ENCODE measurements at regions not wholly inside any gene's neighbourhood (a gene's known extent, or its start where the extent isn't known, plus 50 kb on each side); places are given as distances from the start of the nearest gene placed in this dataset.

GRCh38 chr12:5222729-5223128 is 179.1 kb downstream of the KCNA5 start:
- Histone ChIP-seq H3K9ac (no peak overlapping the region), H3K79me2 (ENCODE audit: insufficient read depth) (no peaks in the 10 kb centered on the region), H3F3A (replicated peaks; ENCODE audit: insufficient read depth) (no peaks in the 10 kb centered on the region), H3K9me3 (no peaks in the 10 kb centered on the region), H3K4me2 (no peak overlapping the region), H4K20me1 (ENCODE audit: insufficient read depth) (no peaks in the 10 kb centered on the region), H3K36me3 (replicated peaks in 1 of 2; ENCODE audit: control insufficient read depth in 1 of 2, insufficient read depth in 2 of 2, low read length in 1 of 2) (no peaks in the 10 kb centered on the region), H2AFZ (ENCODE audit: low read depth) (no peak overlapping the region), H3K27ac (ENCODE audit: low read depth in 2 of 2, low read length in 1 of 2) (no peak overlapping the region), H3K4me1 (ENCODE audit: control insufficient read depth in 1 of 2, insufficient read depth in 2 of 2, low read depth in 1 of 2, low read length in 1 of 2) (no peaks in the 10 kb centered on the region; a peak in 2 of 4 replicates), H3K4me3 (ENCODE audit: low read depth in 2 of 2, low read length in 1 of 2) (no peak overlapping the region), H3K27me3 (ENCODE audit: insufficient read depth) (no peaks in the 10 kb centered on the region), H3K9me2 (no peaks in the 10 kb centered on the region)
- no peak for TF ChIP-seq GABPA (IDR thresholded peaks at IDR 0.05; ENCODE audit: low read depth)
- no peak for TF ChIP-seq GATA2 (CRISPR knock-in tag; IDR thresholded peaks at IDR 0.05)
- TF ChIP-seq RFX5 (IDR thresholded peaks at IDR 0.05; ENCODE audit: low read length): no peak
- TF ChIP-seq USF1 (IDR thresholded peaks at IDR 0.05; ENCODE audit: borderline replicate concordance, low read depth): no peak
- CTCF ChIA-PET: no interaction called here
- POLR2A ChIA-PET: no interaction called here
- no peak for DNase-seq
- WGBS (ENCODE audit: low lambda C conversion rate): 63% methylated on average over 5 of the region's 5 CpGs

GRCh38 chr12:5223881-5224280 is 180.2 kb downstream of the KCNA5 start:
- Histone ChIP-seq H2AFZ (ENCODE audit: low read depth) (no peak overlapping the region), H3F3A (replicated peaks; ENCODE audit: insufficient read depth) (no peaks in the 10 kb centered on the region), H3K4me3 (ENCODE audit: low read depth in 2 of 2, low read length in 1 of 2) (no peak overlapping the region), H3K9ac (no peak overlapping the region), H3K4me2 (no peak overlapping the region), H3K36me3 (replicated peaks in 1 of 2; ENCODE audit: control insufficient read depth in 1 of 2, insufficient read depth in 2 of 2, low read length in 1 of 2) (no peaks in the 10 kb centered on the region), H3K27me3 (ENCODE audit: insufficient read depth) (no peaks in the 10 kb centered on the region), H3K27ac (ENCODE audit: low read depth in 2 of 2, low read length in 1 of 2) (no peak overlapping the region), H3K9me3 (no peaks in the 10 kb centered on the region), H4K20me1 (ENCODE audit: insufficient read depth) (no peaks in the 10 kb centered on the region), H3K4me1 (ENCODE audit: control insufficient read depth in 1 of 2, insufficient read depth in 2 of 2, low read depth in 1 of 2, low read length in 1 of 2) (no peaks in the 10 kb centered on the region; a peak in 2 of 4 replicates), H3K9me2 (no peaks in the 10 kb centered on the region), H3K79me2 (ENCODE audit: insufficient read depth) (no peaks in the 10 kb centered on the region)
- DNase-seq: no peak
- ChIA-PET POLR2A (no interaction called here), CTCF (no interaction called here)
- TF ChIP-seq NRF1 (IDR thresholded peaks at IDR 0.05; ENCODE audit: low read depth, low read length) (no peak), ELF1 (IDR thresholded peaks at IDR 0.05) (no peak), IRF3 (IDR thresholded peaks at IDR 0.05; ENCODE audit: low read depth, low read length) (no peak), GABPA (IDR thresholded peaks at IDR 0.05; ENCODE audit: low read depth) (no peak), TCF12 (IDR thresholded peaks at IDR 0.05) (no peak), CTCF (IDR thresholded peaks at IDR 0.05) (no peak), RXRA (IDR thresholded peaks at IDR 0.05; ENCODE audit: borderline replicate concordance, low read depth) (no peak), REST (IDR thresholded peaks at IDR 0.05; ENCODE audit: low read depth, low read length) (no peak), FOXM1 (IDR thresholded peaks at IDR 0.05; ENCODE audit: low read depth) (no peak)
- 74% methylated on average over 3 of the region's 3 CpGs for WGBS (ENCODE audit: low lambda C conversion rate)
